Esophagus muscularis mucosa (tissue), 4 donors: ENCODE measurements at regions not wholly inside any gene's neighbourhood (a gene's known extent, or its start where the extent isn't known, plus 50 kb on each side); places are given as distances from the start of the nearest gene placed in this dataset.

ENCODE experiments used
- DNase-seq: peaks from one replicate; pipeline ENCODE4 v3.0.0-alpha.2; 2017; ENCODE audit errors: extremely low spot score
- H3K27ac ChIP-seq, 4 donors: fragments of 200-600 bp; sonication (generic); replicated peaks in 1 of 4; 1 replicate in 3 of 4; 2 replicates in 1 of 4; pipeline ENCODE4 v1.5.1; 2016 to 2019; ENCODE audit warnings: mild to moderate bottlenecking in 1 of 4
- H3K27me3 ChIP-seq, 4 donors: fragments of 200-600 bp; sonication (generic); one replicate each; pipeline versions ENCODE4 v1.5.1 to v1.6.0; 2016 to 2019
- H3K36me3 ChIP-seq, 4 donors: fragments of 200-600 bp; sonication (generic); one replicate each; pipeline ENCODE4 v1.5.1; 2016 to 2019
- H3K4me1 ChIP-seq, 4 donors: fragments of 200-600 bp; sonication (generic); one replicate each; pipeline ENCODE4 v1.5.1; 2016 to 2019
- H3K4me3 ChIP-seq, 4 donors: fragments of 200-600 bp; sonication (generic); 1 replicate in 2 of 4; 2 replicates in 2 of 4; pipeline ENCODE4 v1.5.1; 2016 to 2019; ENCODE audit warnings: mild to moderate bottlenecking in 4 of 4, moderate library complexity in 1 of 4
- H3K9me3 ChIP-seq, 4 donors: fragments of 200-600 bp; sonication (generic); 1 replicate in 3 of 4; 2 replicates in 1 of 4; pipeline ENCODE4 v1.5.1; 2016 to 2019
- CTCF ChIP-seq, 3 experiments: fragments of 200-600 bp in 2 of 3; fragments of 450-650 bp in 1 of 3; sonication (generic) in 2 of 3; IDR thresholded peaks; one replicate each; pipeline ENCODE4 v1.5.1; 2017 to 2019; ENCODE audit warnings: antibody characterized with exemption in 3 of 3, mild to moderate bottlenecking in 2 of 3, moderate library complexity in 1 of 3
- EP300 ChIP-seq: sonication (generic); formaldehyde crosslinking; IDR thresholded peaks from one replicate; pipeline ENCODE4 v1.6.1; 2017; ENCODE audit warnings: antibody characterized with exemption
- POLR2A ChIP-seq: fragments of 450-650 bp; IDR thresholded peaks from one replicate; pipeline ENCODE4 v1.6.1; 2017; ENCODE audit warnings: antibody characterized with exemption, moderate library complexity, mild to moderate bottlenecking, low read depth
- POLR2AphosphoS5 ChIP-seq, 2 donors: sonication (generic); formaldehyde crosslinking; IDR thresholded peaks; one replicate each; pipeline ENCODE4 v1.6.1; 2017; ENCODE audit warnings: antibody characterized with exemption in 2 of 2
- WGBS: methylation state at CpG from one replicate; pipeline ENCODE4 v1.1.5; 2018; 5-methylcytosine and 5-hydroxymethylcytosine counted together
- intact Hi-C: fragments of 100-400 bp; cut with DNase I; formaldehyde crosslinking; loops from one replicate; pipeline ENCODE4 v1.15.1; 2023

- intact Hi-C loops: no loop called here
- WGBS: 88% methylated on average over 7 of the region's 8 CpGs
- no peak overlapping the region for H3K27ac ChIP-seq
These were observed 245.7 kb downstream of the WDR11 start for GRCh38 chr10:121096617-121097431.

GRCh38 chr10:121098211-121098610 is 247.0 kb downstream of the WDR11 start:
- intact Hi-C loops: no loop called here
- H3K27me3 ChIP-seq: no peaks in the 10 kb centered on the region
- no peaks in the 10 kb centered on the region for H3K4me1 ChIP-seq
- no peaks in the 10 kb centered on the region for H3K9me3 ChIP-seq
- H3K4me3 ChIP-seq: no peak overlapping the region
- 77% methylated on average over 3 of the region's 3 CpGs for WGBS
- H3K36me3 ChIP-seq: no peaks in the 10 kb centered on the region
- TF ChIP-seq EP300: no peak
- TF ChIP-seq CTCF (IDR thresholded peaks at IDR 0.05): no peak
- TF ChIP-seq POLR2A: no peak
- TF ChIP-seq POLR2AphosphoS5 (IDR thresholded peaks at IDR 0.05): no peak
- no peak for DNase-seq
- no peak overlapping the region for H3K27ac ChIP-seq

More at GRCh38 chr10:121096617-121097431, 245.7 kb downstream of the WDR11 start:
- Histone ChIP-seq H3K4me3 (no peak overlapping the region), H3K9me3 (no peaks in the 10 kb centered on the region), H3K27me3 (no peaks in the 10 kb centered on the region), H3K4me1 (peaks cover 0 to 8% (median 7%) of the 10 kb centered on the region in 4 donors), H3K36me3 (no peaks in the 10 kb centered on the region)
- DNase-seq: no peak
- TF ChIP-seq POLR2A: no peak
- TF ChIP-seq CTCF (IDR thresholded peaks at IDR 0.05): no peak
- TF ChIP-seq EP300: no peak

DNA sequence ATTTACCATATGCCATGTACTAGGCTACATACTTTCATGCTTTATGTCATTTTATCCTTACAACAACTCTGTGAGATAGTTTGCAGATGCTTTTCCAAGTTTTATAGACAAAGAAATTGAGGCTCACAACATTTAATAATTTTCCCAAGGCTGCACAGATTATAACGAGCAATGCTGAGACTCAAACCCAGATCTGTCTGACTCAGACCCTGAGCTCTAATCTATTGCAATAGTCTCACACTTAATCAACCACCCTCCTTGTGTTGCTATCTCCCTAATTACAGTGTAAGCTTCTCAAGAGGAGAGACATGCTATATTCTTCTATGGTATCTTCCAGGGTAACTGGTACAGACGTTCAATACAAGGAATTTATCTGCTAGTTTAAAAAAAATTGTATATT is 247.6 kb downstream of the WDR11 start:
- WGBS: 62% methylated on average over 2 of the region's 2 CpGs
- intact Hi-C loops: no loop called here
- H3K9me3 ChIP-seq: no peaks in the 10 kb centered on the region

DNA sequence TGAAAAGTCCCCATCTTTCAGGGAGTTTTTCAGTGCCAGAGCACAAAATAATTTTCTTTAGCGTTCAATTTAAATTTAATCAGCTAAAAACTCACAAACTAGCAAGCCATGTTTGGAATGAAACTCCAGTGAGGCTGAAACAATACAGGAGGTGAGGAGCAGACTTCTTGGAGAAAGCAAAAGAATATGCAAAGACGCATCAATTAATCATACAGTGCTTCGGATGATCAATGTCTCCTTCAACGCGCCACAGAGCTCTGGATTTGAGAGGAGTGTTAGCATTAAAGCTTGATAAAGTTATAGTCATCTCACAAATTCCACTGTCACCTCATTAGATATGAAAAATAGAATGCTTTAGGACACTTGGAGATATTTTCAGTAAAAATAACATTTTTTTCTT is 248.0 kb downstream of the WDR11 start:
- no peaks in the 10 kb centered on the region for H3K4me1 ChIP-seq
- no peak overlapping the region for H3K4me3 ChIP-seq
- no peak for TF ChIP-seq EP300
- no peak for TF ChIP-seq POLR2AphosphoS5 (IDR thresholded peaks at IDR 0.05)
- TF ChIP-seq POLR2A: no peak
- no peak for TF ChIP-seq CTCF (IDR thresholded peaks at IDR 0.05)
- H3K9me3 ChIP-seq: no peaks in the 10 kb centered on the region
- H3K27me3 ChIP-seq: no peaks in the 10 kb centered on the region
- WGBS: 72% methylated on average over 5 of the region's 5 CpGs
- no peaks in the 10 kb centered on the region for H3K36me3 ChIP-seq
- intact Hi-C loops: no loop called here
- H3K27ac ChIP-seq: no peak overlapping the region
- DNase-seq: no peak

More for the DNA sequence above, 247.6 kb downstream of the WDR11 start:
- no peaks in the 10 kb centered on the region for H3K4me1 ChIP-seq
- DNase-seq: no peak
- no peak overlapping the region for H3K4me3 ChIP-seq
- TF ChIP-seq POLR2AphosphoS5 (IDR thresholded peaks at IDR 0.05): no peak
- TF ChIP-seq POLR2A: no peak
- H3K36me3 ChIP-seq: no peaks in the 10 kb centered on the region
- H3K27me3 ChIP-seq: no peaks in the 10 kb centered on the region
- no peak overlapping the region for H3K27ac ChIP-seq

GRCh38 chr10:121099592-121099991 is 248.4 kb downstream of the WDR11 start:
- H3K4me1 ChIP-seq: no peaks in the 10 kb centered on the region
- no peaks in the 10 kb centered on the region for H3K9me3 ChIP-seq
- no peak overlapping the region for H3K27ac ChIP-seq
- H3K27me3 ChIP-seq: no peaks in the 10 kb centered on the region
- H3K4me3 ChIP-seq: no peak overlapping the region
- no peaks in the 10 kb centered on the region for H3K36me3 ChIP-seq
- no peak for DNase-seq
- TF ChIP-seq CTCF (IDR thresholded peaks at IDR 0.05): no peak
- no peak for TF ChIP-seq POLR2A
- no peak for TF ChIP-seq EP300
- TF ChIP-seq POLR2AphosphoS5 (IDR thresholded peaks at IDR 0.05): no peak
- intact Hi-C loops: no loop called here
